Neuronal stem cell (in vitro differentiated cells): ENCODE measurements at regions not wholly inside any gene's neighbourhood (a gene's known extent, or its start where the extent isn't known, plus 50 kb on each side); places are given as distances from the start of the nearest gene placed in this dataset.
"Not testable (repeated sequence)": the region's sequence is repeated elsewhere in the genome, so short reads cannot be mapped to it uniquely, and the experiment has no call there.

Experiments
- DNase-seq: peaks from one replicate; pipeline ENCODE4 v3.0.0-alpha.2; 2013; ENCODE audit warnings: low spot score
- H2AFZ ChIP-seq: one replicate; pipeline ENCODE4 v1.6.1; 2013; ENCODE audit warnings: mild to moderate bottlenecking, low read length, inconsistent platforms
- H2AK5ac ChIP-seq: 2 replicates; pipeline ENCODE4 v1.6.1; 2013; ENCODE audit warnings: low read depth, mild to moderate bottlenecking, inconsistent platforms, low read length, moderate library complexity, mixed read lengths
- H2BK120ac ChIP-seq: 2 replicates; pipeline ENCODE4 v1.6.1; 2013; ENCODE audit warnings: low read depth, mild to moderate bottlenecking, inconsistent platforms, low read length, moderate library complexity, mixed read lengths
- H2BK12ac ChIP-seq: one replicate; pipeline ENCODE4 v1.6.1; 2013; ENCODE audit warnings: low read length, inconsistent platforms
- H2BK15ac ChIP-seq: 2 replicates; pipeline ENCODE4 v1.6.1; 2013; ENCODE audit warnings: mild to moderate bottlenecking, low read length, inconsistent platforms, mixed read lengths
- H2BK5ac ChIP-seq: one replicate; pipeline ENCODE4 v1.6.1; 2013; ENCODE audit warnings: inconsistent platforms, mild to moderate bottlenecking, low read length, moderate library complexity
- H3K14ac ChIP-seq: one replicate; pipeline ENCODE4 v1.6.1; 2013; ENCODE audit warnings: low read length, inconsistent platforms
- H3K18ac ChIP-seq: 2 replicates; pipeline ENCODE4 v1.6.1; 2013; ENCODE audit warnings: low read length, inconsistent platforms
- H3K23ac ChIP-seq: 2 replicates; pipeline ENCODE4 v1.6.1; 2013; ENCODE audit warnings: low read depth, mild to moderate bottlenecking, mixed read lengths, low read length, inconsistent platforms; ENCODE audit not compliant: poor library complexity
- H3K27ac ChIP-seq: replicated peaks from 3 replicates; pipeline ENCODE4 v1.5.1; 2013; ENCODE audit warnings: low read length, inconsistent platforms
- H3K27me3 ChIP-seq, 3 experiments: 2 replicates each; pipeline ENCODE4 v1.6.1; 2013; ENCODE audit warnings: low read length in 3 of 3, mild to moderate bottlenecking in 2 of 3, inconsistent platforms in 1 of 3, low read depth in 1 of 3, mixed read lengths in 1 of 3, moderate library complexity in 1 of 3; ENCODE audit not compliant: control insufficient read depth in 3 of 3, insufficient read depth in 3 of 3
- H3K36me3 ChIP-seq, 2 donors: replicated peaks in 1 of 2; 2 replicates each; pipeline ENCODE4 v1.6.1; 2013; ENCODE audit warnings: low read length in 2 of 2; ENCODE audit not compliant: control insufficient read depth in 2 of 2, insufficient read depth in 2 of 2
- H3K4ac ChIP-seq: 2 replicates; pipeline ENCODE4 v1.6.1; 2013; ENCODE audit warnings: inconsistent platforms, mild to moderate bottlenecking, low read length, moderate library complexity
- H3K4me1 ChIP-seq, 2 donors: 1 replicate in 1 of 2; 2 replicates in 1 of 2; pipeline ENCODE4 v1.6.1; 2013; ENCODE audit warnings: low read length in 2 of 2, low read depth in 1 of 2; ENCODE audit not compliant: control insufficient read depth in 2 of 2, insufficient read depth in 1 of 2
- H3K4me2 ChIP-seq: one replicate; pipeline ENCODE4 v1.6.1; 2013; ENCODE audit warnings: mild to moderate bottlenecking, low read length, inconsistent platforms; ENCODE audit not compliant: insufficient read depth, poor library complexity, severe bottlenecking
- H3K4me3 ChIP-seq, 2 donors: 2 replicates each; pipeline ENCODE4 v1.5.1; 2013; ENCODE audit warnings: low read length in 2 of 2, mild to moderate bottlenecking in 2 of 2, inconsistent platforms in 1 of 2, moderate library complexity in 1 of 2
- H3K79me1 ChIP-seq: one replicate; pipeline ENCODE4 v1.6.1; 2013; ENCODE audit warnings: low read depth, mild to moderate bottlenecking, inconsistent platforms, low read length, moderate library complexity
- H3K9ac ChIP-seq: one replicate; pipeline ENCODE4 v1.6.1; 2013; ENCODE audit warnings: mild to moderate bottlenecking, low read depth, low read length, inconsistent platforms; ENCODE audit not compliant: poor library complexity
- H3K9me3 ChIP-seq, 2 donors: replicated peaks in 1 of 2; 2 replicates each; pipeline versions ENCODE3 to v1.6.1; 2013; ENCODE audit warnings: low read length in 2 of 2, mild to moderate bottlenecking in 2 of 2, inconsistent platforms in 1 of 2, low read depth in 1 of 2, mixed read lengths in 1 of 2, moderate library complexity in 1 of 2; ENCODE audit not compliant: control insufficient read depth in 2 of 2, insufficient read depth in 1 of 2
- H4K8ac ChIP-seq: one replicate; pipeline ENCODE4 v1.6.1; 2013; ENCODE audit warnings: low read depth, mild to moderate bottlenecking, inconsistent platforms, low read length, moderate library complexity
- H4K91ac ChIP-seq: one replicate; pipeline ENCODE4 v1.6.1; 2013; ENCODE audit warnings: low read length, low read depth, mild to moderate bottlenecking, inconsistent platforms; ENCODE audit not compliant: poor library complexity
- WGBS, 2 donors: extraction: QIAGEN DNeasy Blood & Tissue Kit; methylation state at CpG; one replicate each; pipeline ENCODE4 v1.1.7; 2013; ENCODE audit warnings: missing lambda C conversion rate in 2 of 2, mixed read lengths in 1 of 2; ENCODE audit not compliant: insufficient read length in 2 of 2, insufficient replicate concordance in 1 of 2; ENCODE audit errors: extremely low coverage in 2 of 2; 5-methylcytosine and 5-hydroxymethylcytosine counted together

GRCh38 chrX:41019041-41019392 is 66.2 kb upstream of the USP9X start:
- no peak overlapping the region for H3K18ac ChIP-seq

DNA sequence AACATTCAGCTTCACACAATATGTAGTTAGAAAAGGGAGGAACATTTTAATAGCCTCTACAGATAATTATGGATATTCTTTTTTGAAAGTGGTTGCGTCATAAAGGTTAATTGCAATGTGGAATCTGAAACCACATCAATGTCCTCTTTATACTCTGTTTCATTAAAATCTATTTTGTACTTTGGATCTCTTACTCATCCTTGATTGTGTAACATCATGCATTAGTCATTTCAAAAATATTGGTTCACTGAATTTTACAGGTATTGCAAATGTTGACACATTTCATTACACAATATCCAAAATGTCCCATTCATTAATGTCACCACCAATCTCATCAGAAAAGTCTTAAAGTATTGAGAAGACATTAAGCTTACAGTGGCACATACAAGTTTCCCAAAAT is 62.7 kb upstream of the USP9X start:
- no peak overlapping the region for H2AFZ ChIP-seq
- WGBS, 2 donors, result no CpG with 5 or more reads among the region's 1 CpG
- H3K36me3 ChIP-seq, result no peaks in the 10 kb centered on the region
- H3K4ac ChIP-seq, result no peak overlapping the region
- H3K18ac ChIP-seq, result no peak overlapping the region
- no peak overlapping the region for H2BK120ac ChIP-seq
- H4K91ac ChIP-seq, result no peak overlapping the region
- H3K4me3 ChIP-seq, result no peak overlapping the region
- no peaks in the 10 kb centered on the region for H3K79me1 ChIP-seq
- no peak for DNase-seq
- H4K8ac ChIP-seq, result no peak overlapping the region
- no peak overlapping the region for H3K14ac ChIP-seq
- no peak overlapping the region for H2AK5ac ChIP-seq
- no peaks in the 10 kb centered on the region for H3K27me3 ChIP-seq
- H3K23ac ChIP-seq, result no peak overlapping the region
- no peak overlapping the region for H2BK5ac ChIP-seq
- H3K4me2 ChIP-seq, result no peak overlapping the region
- H3K9me3 ChIP-seq, result no peaks in the 10 kb centered on the region
- no peak overlapping the region for H3K9ac ChIP-seq
- H2BK15ac ChIP-seq, result no peak overlapping the region
- no peak overlapping the region for H2BK12ac ChIP-seq
- peaks cover 3 to 6% of the 10 kb centered on the region in 2 donors for H3K4me1 ChIP-seq
- H3K27ac ChIP-seq, result no peak overlapping the region

More at GRCh38 chrX:41019041-41019392, 66.2 kb upstream of the USP9X start:
- Histone ChIP-seq H3K4ac (no peak overlapping the region), H3K4me1 (peaks cover 3% of the 10 kb centered on the region in 2 donors), H3K9me3 (no peaks in the 10 kb centered on the region), H3K27me3 (no peaks in the 10 kb centered on the region), H2BK15ac (no peak overlapping the region), H3K4me2 (no peak overlapping the region), H4K91ac (no peak overlapping the region), H3K9ac (no peak overlapping the region), H4K8ac (no peak overlapping the region), H3K27ac (peak overlapping the region; percentile 19), H3K79me1 (no peaks in the 10 kb centered on the region), H3K36me3 (no peaks in the 10 kb centered on the region), H3K4me3 (no peak overlapping the region), H2BK5ac (no peak overlapping the region), H2BK12ac (no peak overlapping the region), H2AFZ (peak overlapping the region; percentile 84), H2BK120ac (no peak overlapping the region), H2AK5ac (no peak overlapping the region), H3K14ac (no peak overlapping the region), H3K23ac (no peak overlapping the region)
- DNase-seq, result no peak
- WGBS, 2 donors, result no CpG with 5 or more reads among the region's 5 CpGs

DNA sequence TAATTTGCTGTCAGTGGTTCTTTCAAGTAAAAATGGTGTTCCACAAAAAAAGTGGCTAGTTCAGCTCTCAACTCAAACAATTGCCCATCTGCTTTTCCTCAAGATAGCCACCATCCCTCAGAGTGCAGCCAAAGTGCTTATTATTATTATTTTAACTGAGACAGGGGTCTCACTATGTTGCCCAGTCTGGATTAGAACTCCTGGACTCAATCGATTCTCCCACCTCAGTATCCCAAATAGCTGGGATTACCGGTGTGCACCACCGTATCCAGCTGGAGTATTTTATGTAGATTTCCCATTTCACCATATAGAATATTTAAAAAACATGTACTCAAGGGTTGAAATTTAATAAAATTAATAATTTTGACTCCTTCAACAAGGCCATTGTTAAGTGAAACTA is 62.1 kb upstream of the USP9X start:
- DNase-seq, result no peak
- no peak overlapping the region for H2AFZ ChIP-seq
- H3K18ac ChIP-seq, result no peak overlapping the region
- H4K8ac ChIP-seq, result no peak overlapping the region
- H3K79me1 ChIP-seq, result no peaks in the 10 kb centered on the region
- WGBS, 2 donors, result no CpG with 5 or more reads among the region's 3 CpGs
- H2BK12ac ChIP-seq, result no peak overlapping the region
- H2BK15ac ChIP-seq, result no peak overlapping the region
- H3K4me1 ChIP-seq, result peaks cover 3 to 6% of the 10 kb centered on the region in 2 donors
- no peaks in the 10 kb centered on the region for H3K9me3 ChIP-seq
- no peak overlapping the region for H3K27ac ChIP-seq
- no peaks in the 10 kb centered on the region for H3K36me3 ChIP-seq
- H3K14ac ChIP-seq, result no peak overlapping the region
- H3K9ac ChIP-seq, result no peak overlapping the region
- no peak overlapping the region for H4K91ac ChIP-seq
- H3K23ac ChIP-seq, result no peak overlapping the region
- H3K4me2 ChIP-seq, result no peak overlapping the region
- no peaks in the 10 kb centered on the region for H3K27me3 ChIP-seq
- H3K4ac ChIP-seq, result no peak overlapping the region
- H2AK5ac ChIP-seq, result no peak overlapping the region
- H2BK5ac ChIP-seq, result no peak overlapping the region
- H3K4me3 ChIP-seq, result no peak overlapping the region
- no peak overlapping the region for H2BK120ac ChIP-seq

DNA sequence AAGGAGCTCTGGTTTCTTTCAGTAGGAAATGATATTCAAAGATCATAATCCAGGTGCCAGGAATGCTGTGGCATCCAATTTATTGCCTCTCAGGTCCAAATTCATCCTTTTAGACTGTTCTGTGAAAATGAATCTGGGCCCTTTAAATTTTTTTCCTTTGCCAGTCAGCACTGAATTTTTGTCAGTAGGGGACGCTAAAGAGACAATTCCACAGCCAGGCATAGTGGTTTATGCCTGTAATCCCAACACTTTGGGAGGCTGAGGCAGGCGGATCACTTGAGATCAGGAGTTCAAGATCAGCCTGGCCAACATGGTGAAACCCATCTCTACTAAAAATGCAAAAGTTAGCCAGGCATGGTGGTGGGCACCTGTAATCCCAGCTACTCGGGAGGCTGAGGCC is 60.9 kb upstream of the USP9X start:
- not testable (repeated sequence) for H3K4me3 ChIP-seq, H2AK5ac ChIP-seq, H3K14ac ChIP-seq, DNase-seq, H3K18ac ChIP-seq, H2BK120ac ChIP-seq, H2BK15ac ChIP-seq, H3K9me3 ChIP-seq, H3K4me1 ChIP-seq, H3K23ac ChIP-seq, H2AFZ ChIP-seq, H3K4me2 ChIP-seq, H3K79me1 ChIP-seq, H3K36me3 ChIP-seq, H2BK12ac ChIP-seq, H3K9ac ChIP-seq, H3K27me3 ChIP-seq, H3K27ac ChIP-seq, H4K8ac ChIP-seq, H3K4ac ChIP-seq, H4K91ac ChIP-seq, H2BK5ac ChIP-seq
- no CpG with 5 or more reads among the region's 3 CpGs for WGBS, 2 donors
